OCI-LY7 (cell line): ENCODE measurements at regions not wholly inside any gene's neighbourhood (a gene's known extent, or its start where the extent isn't known, plus 50 kb on each side); places are given as distances from the start of the nearest gene placed in this dataset.
"Not testable (repeated sequence)": the region's sequence is repeated elsewhere in the genome, so short reads cannot be mapped to it uniquely, and the experiment has no call there.

Experiments
- BruUV-seq: library from RNA; stranded (reverse); fragments of 400-500 nt; replicated peaks from 2 replicates; lab custom pipeline; 2021; lab: Mats Ljungman, UMichigan
- CTCF ChIA-PET: fragments of 300-600 bp; sonication (Branson Sonifier 250); formaldehyde crosslinking; loops from one replicate; lab custom pipeline; 2022; ENCODE audit warnings: antibody characterized with exemption; ENCODE audit not compliant: unreplicated experiment; lab: Charles Lee
- POLR2A ChIA-PET: fragments of 300-600 bp; sonication (Branson Sonifier 250); formaldehyde crosslinking; loops from one replicate; lab custom pipeline; 2022; ENCODE audit warnings: antibody characterized with exemption; lab: Charles Lee
- DNase-seq: peaks from one replicate; pipeline ENCODE4 v3.0.0-alpha.2; 2015; ENCODE audit warnings: low spot score
- H2AFZ ChIP-seq: fragments of 200-600 bp; sonication (generic), shearing (Covaris generic); 2 replicates; pipeline ENCODE4 v1.6.1; 2014; ENCODE audit warnings: mild to moderate bottlenecking, antibody characterized with exemption, low read length, moderate library complexity
- H3K27ac ChIP-seq: fragments of 200-600 bp; sonication (generic); 2 replicates; pipeline ENCODE4 v1.5.1; 2014; ENCODE audit warnings: mixed run types, low read depth, mild to moderate bottlenecking, moderate library complexity, low read length, inconsistent platforms; ENCODE audit not compliant: poor library complexity, severe bottlenecking
- H3K36me3 ChIP-seq: fragments of 200-600 bp; sonication (generic); 2 replicates; pipeline ENCODE4 v1.6.1; 2014; ENCODE audit warnings: mild to moderate bottlenecking, antibody characterized with exemption, low read length, moderate library complexity, mixed read lengths; ENCODE audit not compliant: insufficient read depth
- H3K4me1 ChIP-seq: fragments of 200-600 bp; sonication (generic); 2 replicates; pipeline ENCODE4 v1.5.1; 2014; ENCODE audit warnings: mild to moderate bottlenecking, low read length; ENCODE audit not compliant: insufficient read depth, poor library complexity, severe bottlenecking
- H3K4me2 ChIP-seq: fragments of 200-600 bp; sonication (generic); 2 replicates; pipeline ENCODE4 v1.6.1; 2014; ENCODE audit warnings: mild to moderate bottlenecking, low read length
- H3K4me3 ChIP-seq: fragments of 200-600 bp; sonication (generic); 2 replicates; pipeline ENCODE4 v1.5.1; 2014; ENCODE audit warnings: mild to moderate bottlenecking, low read depth, low read length; ENCODE audit not compliant: poor library complexity, severe bottlenecking
- H3K79me2 ChIP-seq: fragments of 200-600 bp; sonication (generic); 2 replicates; pipeline ENCODE4 v1.6.1; 2016; ENCODE audit warnings: low read depth, mild to moderate bottlenecking, low read length, moderate library complexity, mixed read lengths; ENCODE audit not compliant: insufficient read depth
- H3K9me2 ChIP-seq: fragments of 200-600 bp; sonication (generic); 2 replicates; pipeline ENCODE4 v1.6.1; 2016; ENCODE audit warnings: mild to moderate bottlenecking, low read length, mixed read lengths; ENCODE audit not compliant: insufficient read depth
- H3K9me3 ChIP-seq: fragments of 200-600 bp; sonication (generic); 2 replicates; pipeline ENCODE4 v1.6.1; 2014; ENCODE audit warnings: mild to moderate bottlenecking, mixed run types, low read length, mixed read lengths
- H4K20me1 ChIP-seq: fragments of 200-600 bp; sonication (generic); 2 replicates; pipeline ENCODE4 v1.6.1; 2014; ENCODE audit warnings: mild to moderate bottlenecking, antibody characterized with exemption, low read length, moderate library complexity, mixed read lengths; ENCODE audit not compliant: insufficient read depth
- EZH2phosphoT487 ChIP-seq: fragments of 200-600 bp; sonication (generic); IDR thresholded peaks from 2 replicates; pipeline ENCODE4 v1.6.1; 2018; ENCODE audit warnings: low read depth, borderline replicate concordance, mild to moderate bottlenecking, mixed run types, antibody characterized with exemption, low read length, moderate library complexity, mixed read lengths
- intact Hi-C: fragments of 100-400 bp; cut with micrococcal nuclease; formaldehyde crosslinking; loops from one replicate; pipeline ENCODE4 v1.10.0; 2022; ENCODE audit not compliant: unreplicated experiment
- TF ChIP-seq, protein P1 (sequence below): fragments of 200-600 bp; sonication (generic); conservative IDR thresholded peaks from 2 replicates; pipeline ENCODE4 v1.5.1; 2014; ENCODE audit warnings: mild to moderate bottlenecking, antibody characterized with exemption, low read length, moderate library complexity, mixed read lengths

DNA sequence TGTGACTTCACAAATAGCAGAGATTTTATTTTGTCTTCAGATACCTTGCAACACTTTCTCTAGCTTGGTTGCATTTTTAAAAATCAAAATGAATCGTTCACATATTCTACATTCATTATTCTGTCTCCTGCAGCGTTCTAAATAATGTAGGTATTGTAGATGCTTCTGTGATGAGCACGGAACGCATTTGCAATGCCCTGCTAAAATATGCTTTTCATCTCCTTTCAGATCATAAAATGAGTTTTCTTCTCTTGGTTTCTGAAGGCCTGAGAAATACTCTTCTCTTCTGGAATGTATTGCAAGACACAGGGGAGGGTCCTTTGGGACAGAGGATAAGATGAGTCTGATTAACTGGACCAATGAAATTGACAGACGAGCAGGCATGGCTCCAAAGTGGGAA lies 390.7 kb downstream of the PREX1 start:
- no peaks in the 10 kb centered on the region for H3K9me3 ChIP-seq
- no peak overlapping the region for H3K27ac ChIP-seq
- no TSS peak for BruUV-seq
- no peaks in the 10 kb centered on the region for H3K36me3 ChIP-seq
- ChIA-PET CTCF (no interaction called here), POLR2A (no interaction called here)
- no peaks in the 10 kb centered on the region for H3K9me2 ChIP-seq
- no peaks in the 10 kb centered on the region for H3K4me1 ChIP-seq
- no peak overlapping the region for H3K4me2 ChIP-seq
- no peak overlapping the region for H2AFZ ChIP-seq
- no peaks in the 10 kb centered on the region for H4K20me1 ChIP-seq
- DNase-seq: no peak
- intact Hi-C loops: no loop called here
- no peak overlapping the region for H3K4me3 ChIP-seq
- no peaks in the 10 kb centered on the region for H3K79me2 ChIP-seq
- no peak for TF ChIP-seq EZH2phosphoT487
- TF ChIP-seq, protein P1, sequence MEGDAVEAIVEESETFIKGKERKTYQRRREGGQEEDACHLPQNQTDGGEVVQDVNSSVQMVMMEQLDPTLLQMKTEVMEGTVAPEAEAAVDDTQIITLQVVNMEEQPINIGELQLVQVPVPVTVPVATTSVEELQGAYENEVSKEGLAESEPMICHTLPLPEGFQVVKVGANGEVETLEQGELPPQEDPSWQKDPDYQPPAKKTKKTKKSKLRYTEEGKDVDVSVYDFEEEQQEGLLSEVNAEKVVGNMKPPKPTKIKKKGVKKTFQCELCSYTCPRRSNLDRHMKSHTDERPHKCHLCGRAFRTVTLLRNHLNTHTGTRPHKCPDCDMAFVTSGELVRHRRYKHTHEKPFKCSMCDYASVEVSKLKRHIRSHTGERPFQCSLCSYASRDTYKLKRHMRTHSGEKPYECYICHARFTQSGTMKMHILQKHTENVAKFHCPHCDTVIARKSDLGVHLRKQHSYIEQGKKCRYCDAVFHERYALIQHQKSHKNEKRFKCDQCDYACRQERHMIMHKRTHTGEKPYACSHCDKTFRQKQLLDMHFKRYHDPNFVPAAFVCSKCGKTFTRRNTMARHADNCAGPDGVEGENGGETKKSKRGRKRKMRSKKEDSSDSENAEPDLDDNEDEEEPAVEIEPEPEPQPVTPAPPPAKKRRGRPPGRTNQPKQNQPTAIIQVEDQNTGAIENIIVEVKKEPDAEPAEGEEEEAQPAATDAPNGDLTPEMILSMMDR: no peak

DNA sequence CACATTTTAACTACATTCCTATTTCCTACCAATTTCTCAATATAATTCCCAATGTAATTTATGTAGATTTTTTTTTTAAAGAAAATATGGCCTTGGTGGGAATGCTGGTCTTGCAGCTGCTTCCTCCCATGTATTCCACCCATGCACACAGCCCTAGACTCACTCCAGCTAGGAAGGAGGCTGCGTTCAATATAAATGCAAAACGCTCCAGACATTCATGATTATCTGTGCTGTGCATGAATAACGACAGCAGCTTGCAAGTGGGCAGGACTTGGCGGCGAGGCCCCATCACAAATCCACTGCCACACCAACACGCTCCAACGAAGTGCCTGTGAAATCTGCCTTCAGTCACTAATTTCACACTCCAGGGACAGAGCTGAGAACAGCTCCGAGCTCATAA lies 391.2 kb downstream of the PREX1 start:
- H4K20me1 ChIP-seq, H3K9me2 ChIP-seq, H3K4me2 ChIP-seq, H3K9me3 ChIP-seq, H3K27ac ChIP-seq, CTCF ChIA-PET, H3K4me1 ChIP-seq, H2AFZ ChIP-seq, intact Hi-C loops, H3K36me3 ChIP-seq, BruUV-seq, DNase-seq, H3K79me2 ChIP-seq, H3K4me3 ChIP-seq, POLR2A ChIA-PET: not testable (repeated sequence)

DNA sequence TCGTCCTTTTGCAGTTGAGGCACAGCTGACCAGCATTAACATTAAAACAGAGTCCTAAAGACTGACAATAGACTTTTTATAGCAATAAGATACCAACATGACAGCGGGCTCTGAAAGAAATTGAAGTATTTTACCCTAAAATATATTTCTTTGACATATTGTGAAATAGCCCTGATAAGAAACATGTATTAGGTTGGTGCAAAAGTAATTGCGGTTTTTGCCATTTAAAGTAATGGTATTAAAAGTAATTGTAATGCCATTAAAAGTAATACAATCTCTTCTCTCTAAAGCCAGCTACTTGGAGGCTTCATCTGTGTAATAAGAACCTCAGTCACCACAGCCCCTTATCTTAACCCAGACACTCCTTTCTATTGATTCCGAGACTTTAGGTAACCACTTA lies 394.6 kb downstream of the PREX1 start:
- no peak for TF ChIP-seq EZH2phosphoT487
- CTCF ChIA-PET: no interaction called here

DNA sequence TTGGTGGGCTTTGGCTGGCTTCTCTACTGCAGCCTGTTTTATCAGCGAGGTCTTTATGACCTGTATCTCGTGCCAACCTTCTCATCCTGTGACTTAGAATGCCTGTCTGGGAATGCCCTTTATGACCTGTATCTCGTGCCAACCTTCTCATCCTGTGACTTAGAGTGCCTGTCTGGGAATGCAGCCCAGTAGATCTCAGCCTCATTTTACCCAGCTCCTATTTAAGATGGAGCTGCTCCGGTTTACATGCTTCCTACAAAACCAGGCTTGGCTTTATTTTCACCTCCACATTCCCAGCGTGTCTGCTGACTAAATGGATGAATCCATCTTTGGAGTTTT lies 395.3 kb downstream of the PREX1 start:
- BruUV-seq: no TSS peak
- no peak for DNase-seq

More for the DNA sequence above, 394.6 kb downstream of the PREX1 start:
- H3K36me3 ChIP-seq: no peaks in the 10 kb centered on the region
- H2AFZ ChIP-seq: no peak overlapping the region
- no TSS peak for BruUV-seq
- H3K9me3 ChIP-seq: no peaks in the 10 kb centered on the region
- H3K4me1 ChIP-seq: no peaks in the 10 kb centered on the region
- H4K20me1 ChIP-seq: no peaks in the 10 kb centered on the region
- no peaks in the 10 kb centered on the region for H3K9me2 ChIP-seq
- no peaks in the 10 kb centered on the region for H3K79me2 ChIP-seq
- no peak overlapping the region for H3K4me2 ChIP-seq
- intact Hi-C loops: no loop called here
- H3K27ac ChIP-seq: no peak overlapping the region
- POLR2A ChIA-PET: no interaction called here
- no peak for DNase-seq
- H3K4me3 ChIP-seq: no peak overlapping the region

More for the DNA sequence above, 395.3 kb downstream of the PREX1 start:
- no peaks in the 10 kb centered on the region for H3K9me2 ChIP-seq
- H3K4me2 ChIP-seq: no peak overlapping the region
- intact Hi-C loops: no loop called here
- ChIA-PET CTCF (no interaction called here), POLR2A (interaction anchor here (0.7 kb wide), 1 partner anchor 99 kb away, joined by 3 read pairs; no protein-coding TSS in a partner anchor)
- no peaks in the 10 kb centered on the region for H4K20me1 ChIP-seq
- TF ChIP-seq EZH2phosphoT487: no peak
- TF ChIP-seq, protein P1: no peak
- H3K27ac ChIP-seq: no peak overlapping the region
- no peaks in the 10 kb centered on the region for H3K9me3 ChIP-seq
- H2AFZ ChIP-seq: no peak overlapping the region
- no peaks in the 10 kb centered on the region for H3K4me1 ChIP-seq
- no peaks in the 10 kb centered on the region for H3K36me3 ChIP-seq
- H3K79me2 ChIP-seq: no peaks in the 10 kb centered on the region
- no peak overlapping the region for H3K4me3 ChIP-seq
